Right renal cortex interstitium (tissue), 3 donors: ENCODE measurements at regions not wholly inside any gene's neighbourhood (a gene's known extent, or its start where the extent isn't known, plus 50 kb on each side); places are given as distances from the start of the nearest gene placed in this dataset.
A peak's percentile ranks its signal among the peaks of the same experiment; 100 is the strongest.
"Not testable (repeated sequence)": the region's sequence is repeated elsewhere in the genome, so short reads cannot be mapped to it uniquely, and the experiment has no call there.

Experiments
- DNase-seq, 3 donors: peaks; one replicate each; pipeline ENCODE4 v3.0.0-alpha.2; 2013; ENCODE audit warnings: low read depth in 3 of 3, low spot score in 2 of 3

DNA sequence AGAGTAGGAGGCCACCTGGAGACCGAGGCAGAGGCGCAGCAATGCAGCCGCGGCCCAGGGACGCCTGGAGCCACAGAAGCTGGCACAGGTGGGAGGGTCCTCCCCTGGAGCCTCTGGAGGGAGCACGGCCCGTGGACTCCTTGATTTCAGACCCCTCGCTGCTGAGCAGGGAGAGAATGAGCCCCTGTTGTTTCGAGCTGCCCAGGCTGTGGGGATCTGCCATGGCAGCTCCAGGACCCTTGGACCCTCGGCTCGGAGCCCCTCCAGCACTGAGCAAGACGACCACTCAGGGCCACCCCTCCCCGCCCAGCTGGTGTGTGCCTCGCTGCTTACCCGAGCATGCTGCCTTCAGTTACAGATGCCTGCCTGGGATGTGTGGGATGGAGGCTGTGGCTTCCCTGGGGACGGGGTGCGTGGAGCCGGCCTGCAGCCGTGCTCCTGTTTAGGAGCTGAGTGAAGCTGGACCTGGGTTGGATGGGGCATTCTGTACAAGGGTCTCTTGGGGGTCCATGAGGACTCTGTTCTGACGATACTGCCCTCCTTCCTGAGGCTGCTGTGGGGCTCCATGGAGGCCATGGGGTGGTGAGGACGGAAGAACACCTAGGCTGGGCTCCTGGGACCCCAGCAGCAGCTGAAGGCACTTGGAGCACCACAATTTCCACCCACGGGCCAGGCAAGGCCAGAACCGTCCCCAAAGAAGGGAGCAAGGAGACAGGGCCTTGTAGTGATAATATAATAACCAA lies 115.1 kb upstream of the LPCAT1 start:
- no peak for DNase-seq

- no peak for DNase-seq
Observed at GRCh38 chr5:1637639-1638481, 114.1 kb upstream of the LPCAT1 start.

DNA sequence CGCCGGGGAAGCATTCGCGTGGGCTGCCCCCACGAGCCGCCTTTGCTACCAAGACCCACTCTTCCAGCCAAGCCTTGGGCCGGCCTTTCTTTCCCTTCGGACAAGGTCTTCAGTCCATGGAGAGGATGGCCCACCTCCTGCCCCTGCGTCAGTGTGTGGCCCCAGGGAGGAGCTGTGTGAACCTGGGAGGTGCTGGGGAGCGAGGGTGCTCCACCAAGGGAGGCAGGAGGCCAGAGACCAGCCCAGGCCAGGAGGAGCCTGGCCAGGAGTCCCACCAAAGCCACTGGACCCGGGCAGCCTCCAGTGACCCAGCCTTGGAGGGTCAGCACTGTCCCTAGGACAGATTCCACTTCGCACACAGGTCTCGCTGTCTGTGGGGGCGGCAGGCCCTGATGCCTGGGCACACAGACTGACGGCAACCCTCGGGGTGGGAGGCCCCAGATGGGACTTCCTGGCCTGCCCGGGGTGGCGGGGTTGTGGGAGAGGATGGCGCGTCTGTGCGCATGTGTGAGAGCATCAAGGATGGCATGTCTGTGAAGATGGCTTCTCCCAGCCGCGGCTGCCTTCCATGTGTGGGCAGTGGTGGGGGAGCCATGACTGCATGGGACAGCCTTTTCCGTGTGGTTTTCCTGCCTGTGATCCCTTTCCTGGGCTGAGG lies 113.3 kb upstream of the LPCAT1 start:
- no peak for DNase-seq

GRCh38 chr5:1636208-1636770 lies 112.5 kb upstream of the LPCAT1 start:
- DNase-seq: not testable (repeated sequence)

- DNase-seq: not testable (repeated sequence)
Observed at GRCh38 chr5:1635477-1635876, 111.7 kb upstream of the LPCAT1 start.

DNA sequence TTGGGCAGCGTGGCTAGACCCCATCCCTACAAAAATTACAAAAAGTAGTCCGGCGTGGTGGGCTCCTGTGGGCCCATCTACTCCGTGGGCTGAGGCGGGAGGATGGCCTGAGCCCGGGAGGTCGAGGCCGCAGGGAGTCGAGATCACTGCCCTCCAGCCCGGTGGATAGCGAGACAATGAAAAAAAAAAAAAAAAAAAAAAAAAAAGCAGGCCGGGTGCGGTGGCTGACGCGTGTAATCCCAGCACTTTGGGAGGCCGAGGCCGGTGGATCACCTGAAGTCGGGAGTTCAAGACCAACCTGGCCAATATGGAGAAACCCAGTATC lies 110.5 kb upstream of the LPCAT1 start:
- DNase-seq: no peak

DNA sequence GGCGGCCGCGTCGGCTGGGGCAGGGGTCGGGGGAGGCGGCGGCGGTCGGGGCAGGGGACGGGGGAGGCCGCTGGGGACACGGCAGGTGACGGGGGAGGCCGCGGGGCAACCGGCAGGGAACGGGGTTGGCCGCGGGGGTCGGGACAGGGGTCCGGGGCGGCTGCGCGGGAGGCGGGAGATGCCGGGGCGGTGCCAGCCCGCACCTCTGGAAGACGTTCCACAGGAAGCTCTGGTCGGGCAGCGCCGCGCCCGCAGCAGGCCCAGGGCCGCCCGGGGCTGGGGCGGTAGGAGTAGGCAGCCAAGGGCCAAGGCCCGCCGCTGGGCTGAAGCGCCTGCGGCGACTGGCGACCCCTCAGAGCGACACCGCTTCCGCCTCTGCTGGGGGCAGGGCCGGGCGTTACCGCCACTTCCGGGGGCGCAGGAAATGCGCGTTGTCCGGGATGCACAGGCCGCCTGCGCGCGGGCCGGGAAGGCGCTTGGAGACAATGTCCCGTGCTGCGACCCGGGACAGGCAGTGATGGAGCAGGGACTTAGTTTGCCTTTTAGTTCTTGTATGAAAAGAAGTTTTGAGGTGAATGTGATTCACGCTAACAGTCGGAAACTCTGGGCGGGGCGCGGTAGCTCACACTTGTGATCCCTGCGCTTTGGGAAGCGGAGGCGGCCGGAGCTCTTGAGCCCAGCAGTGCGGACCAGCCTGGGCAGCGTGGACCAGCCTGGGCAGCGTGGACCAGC lies 110.0 kb upstream of the LPCAT1 start:
- DNase-seq: peak; percentile 54 to 71 (median 67)

DNA sequence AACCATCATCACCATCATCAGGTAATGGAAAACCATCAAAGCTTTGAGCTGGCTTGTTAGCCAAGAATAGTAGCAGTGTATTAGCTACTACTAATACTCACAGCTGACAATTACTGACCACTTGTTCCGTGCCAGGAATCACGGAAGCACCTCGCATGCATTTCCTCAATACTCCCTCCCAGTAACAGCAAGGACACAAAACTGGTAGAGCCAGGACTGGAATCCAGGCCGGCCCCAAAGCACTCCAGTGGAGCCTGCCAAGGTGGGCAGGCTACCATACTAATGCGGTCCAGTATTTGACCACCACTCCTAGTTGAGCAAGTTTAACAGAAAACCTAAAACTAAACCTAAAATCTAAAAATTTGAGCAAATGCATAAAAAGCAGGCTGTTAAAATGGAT lies 107.2 kb upstream of the LPCAT1 start:
- DNase-seq: not testable (repeated sequence)

- not testable (repeated sequence) for DNase-seq
Observed at GRCh38 chr5:1626397-1626796, 102.6 kb upstream of the LPCAT1 start.

DNA sequence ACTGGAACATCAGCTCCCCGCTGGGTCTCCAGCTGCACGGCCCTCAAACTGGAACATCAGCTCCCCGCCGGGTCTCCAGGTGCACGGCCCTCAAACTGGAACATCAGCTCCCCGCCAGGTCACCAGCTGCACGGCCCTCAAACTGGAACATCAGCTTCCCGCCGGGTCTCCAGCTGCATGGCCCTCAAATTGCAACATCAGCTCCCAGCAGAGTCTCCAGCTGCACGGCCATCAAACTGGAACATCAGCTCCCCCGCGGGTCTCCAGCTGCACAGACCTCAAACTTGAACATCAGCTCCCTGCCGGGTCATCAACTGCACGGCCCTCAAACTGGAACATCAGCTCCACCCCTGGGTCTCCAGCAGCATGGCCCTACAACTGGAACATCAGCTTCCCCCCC lies 95.8 kb upstream of the LPCAT1 start:
- DNase-seq: not testable (repeated sequence)

DNA sequence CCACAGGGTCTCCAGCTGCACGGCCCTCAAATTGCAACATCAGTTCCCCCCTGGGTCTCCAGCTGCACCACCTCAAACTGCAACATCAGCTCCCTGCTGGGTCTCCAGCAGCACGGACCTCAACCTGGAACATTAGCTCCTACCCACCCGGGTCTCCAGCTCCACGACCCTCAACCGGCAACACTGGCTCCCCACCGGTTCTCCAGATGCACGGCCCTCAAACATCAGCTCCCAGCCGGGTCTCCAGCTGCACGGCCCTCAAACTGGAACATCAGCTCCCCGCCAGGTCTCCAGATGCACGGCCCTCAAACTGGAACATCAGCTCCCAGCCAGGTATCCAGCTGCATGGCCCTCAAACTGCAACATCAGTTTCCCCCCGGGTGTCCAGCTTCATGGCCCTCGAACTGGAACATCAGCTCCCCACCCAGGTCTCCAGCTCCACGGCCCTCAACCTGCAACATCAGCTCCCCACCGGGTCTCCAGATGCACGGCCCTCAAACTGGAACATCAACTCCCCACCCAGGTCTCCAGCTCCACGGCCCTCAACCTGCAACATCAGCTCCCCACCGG lies 94.6 kb upstream of the LPCAT1 start:
- not testable (repeated sequence) for DNase-seq

- not testable (repeated sequence) for DNase-seq
Observed at GRCh38 chr5:1617236-1617755, 93.5 kb upstream of the LPCAT1 start.

- not testable (repeated sequence) for DNase-seq
Observed at GRCh38 chr5:1613515-1613914, 89.8 kb upstream of the LPCAT1 start.

DNA sequence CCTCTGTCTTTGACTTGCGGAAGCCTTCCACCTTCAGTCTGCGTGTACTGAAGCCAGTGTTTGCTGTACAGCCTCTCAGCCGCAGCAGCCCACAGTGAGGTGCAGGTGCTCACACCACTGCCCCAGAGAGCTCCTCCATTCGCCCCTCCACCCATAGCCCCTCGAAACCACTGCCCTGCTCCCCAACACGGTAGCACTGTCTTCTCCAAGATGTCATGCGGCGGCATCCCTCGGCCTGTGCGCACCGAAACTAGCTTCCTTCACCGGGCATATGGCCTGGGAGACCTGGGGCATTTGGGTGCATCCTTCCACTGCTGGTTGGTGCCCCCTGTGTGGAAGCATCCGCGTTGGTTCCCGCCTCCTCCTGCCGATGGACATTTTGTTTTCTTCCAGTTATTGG lies 86.8 kb upstream of the LPCAT1 start:
- not testable (repeated sequence) for DNase-seq

DNA sequence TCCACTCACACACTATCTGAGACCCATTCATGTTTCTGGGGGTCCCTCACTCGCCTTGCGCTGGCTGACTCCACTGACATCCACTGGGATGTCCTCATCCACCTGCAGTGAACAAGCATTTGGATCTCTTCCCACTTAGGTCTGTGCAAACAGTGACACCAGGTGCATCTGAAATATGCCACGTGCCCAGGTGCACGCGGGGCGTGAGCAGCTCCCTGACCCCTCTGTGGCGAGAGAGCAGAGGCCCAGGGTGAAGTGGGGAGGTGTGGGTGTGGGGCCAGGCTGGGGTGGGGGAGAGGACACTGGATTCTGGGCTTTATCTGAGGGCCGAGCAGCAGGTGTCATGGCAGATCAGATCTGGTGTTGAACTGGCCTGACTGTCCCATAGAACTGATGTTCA lies 85.4 kb upstream of the LPCAT1 start:
- DNase-seq: not testable (repeated sequence)

DNA sequence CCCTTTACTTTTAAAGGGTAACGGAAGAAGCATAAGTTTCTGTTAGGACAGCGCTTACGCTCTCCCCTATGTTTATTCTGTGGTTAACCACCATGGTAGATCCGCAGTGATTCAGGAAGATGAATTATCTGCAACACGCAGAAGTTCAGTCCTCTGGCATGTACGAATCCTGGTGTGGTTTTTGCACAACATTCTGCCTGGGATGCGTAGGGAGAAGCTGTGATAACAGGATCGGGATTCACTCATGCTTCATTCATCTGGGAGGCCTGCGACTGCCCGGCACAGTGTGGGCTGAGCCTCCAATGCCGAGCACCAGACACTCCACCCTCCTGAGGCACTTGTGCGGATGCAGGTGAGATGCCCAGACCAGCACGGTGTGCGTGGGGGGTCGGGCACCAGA lies 84.6 kb upstream of the LPCAT1 start:
- DNase-seq: not testable (repeated sequence)

DNA sequence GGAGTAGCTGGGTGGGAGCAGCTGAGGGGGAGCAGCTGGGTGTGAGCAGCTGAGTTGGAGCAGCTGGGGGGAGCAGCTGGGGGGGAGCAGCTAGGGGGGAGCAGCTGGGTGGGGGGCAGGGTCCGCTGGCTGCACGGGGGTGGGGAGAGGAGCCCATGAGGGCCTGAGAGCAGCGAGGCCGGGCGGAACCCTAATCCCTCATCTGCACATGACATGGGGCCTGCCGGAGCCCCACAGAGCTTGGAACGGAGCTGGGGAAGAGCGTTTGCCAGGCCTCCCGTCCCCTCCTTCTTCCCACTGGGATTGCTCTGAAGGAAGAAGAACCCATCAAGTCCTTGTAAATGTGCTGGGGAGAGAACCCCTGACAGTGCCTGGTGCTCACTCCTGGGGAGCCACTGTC lies 83.2 kb upstream of the LPCAT1 start:
- DNase-seq: not testable (repeated sequence)

- DNase-seq: not testable (repeated sequence)
Observed at GRCh38 chr5:1603916-1604315, 80.2 kb upstream of the LPCAT1 start.

GRCh38 chr5:1601565-1601964 lies 77.8 kb upstream of the LPCAT1 start:
- not testable (repeated sequence) for DNase-seq
